ENCODE measurements at regions not wholly inside any gene's neighbourhood (a gene's known extent, or its start where the extent isn't known, plus 50 kb on each side); places are given as distances from the start of the nearest gene placed in this dataset.

DNA sequence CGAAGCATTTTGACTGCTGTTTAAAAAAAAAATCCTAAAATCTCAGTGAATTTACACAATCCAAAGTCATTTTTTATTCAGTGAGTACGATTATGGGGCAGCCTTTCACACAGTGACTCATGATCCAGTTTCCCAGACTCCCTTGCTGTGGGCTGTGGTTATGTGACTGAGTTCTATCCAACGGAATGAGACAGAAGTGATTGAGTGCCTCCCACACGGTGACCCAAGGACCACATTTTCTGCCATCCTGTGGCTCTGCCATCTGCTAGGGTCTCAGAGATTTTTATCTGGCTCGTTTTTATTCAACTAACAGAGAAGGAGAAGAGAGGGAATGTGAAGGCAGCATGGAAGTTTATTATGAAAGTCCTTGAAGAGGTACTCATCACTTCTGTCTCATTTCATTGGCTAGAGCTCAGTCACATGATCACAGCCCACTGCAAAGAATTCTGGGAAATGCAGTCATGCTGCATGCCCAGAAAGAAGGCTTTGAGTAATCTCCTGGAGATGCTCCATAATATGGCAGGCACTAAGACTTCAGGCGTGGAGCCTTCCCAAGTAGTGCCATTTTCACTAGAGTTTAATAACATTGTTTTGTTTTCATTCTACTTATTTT, 999.4 kb downstream of the UQCRFS1 start:
- CTCF ChIA-PET: no interaction called here
- no TSS peak for BruUV-seq (replicated peaks)

DNA sequence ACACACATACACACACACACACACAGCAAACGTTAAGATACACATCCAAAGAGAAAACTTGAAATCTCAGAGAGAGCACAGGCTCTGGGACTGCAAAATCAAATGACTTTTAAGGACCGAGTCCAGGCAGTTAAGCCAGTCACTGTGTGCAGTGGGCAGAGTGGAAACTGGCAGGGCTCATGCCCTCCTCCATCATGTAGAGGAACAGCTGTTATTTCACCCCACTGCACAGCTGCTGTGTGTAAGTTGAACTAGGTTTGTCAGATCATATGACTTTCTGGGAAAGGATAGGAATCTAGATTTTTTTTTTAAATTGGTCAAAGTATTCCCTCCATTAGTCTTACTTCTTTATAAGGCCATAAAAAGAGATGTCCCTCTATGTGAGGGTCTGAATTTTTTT, 1002.1 kb downstream of the UQCRFS1 start:
- H3K4me3 ChIP-seq: no peak overlapping the region
- BruUV-seq (replicated peaks): no TSS peak
- intact Hi-C loops (cut with micrococcal nuclease; ENCODE audit: unreplicated experiment): no loop called here
- no peaks in the 10 kb centered on the region for H4K20me1 ChIP-seq (ENCODE audit: insufficient read depth)
- TF ChIP-seq, protein P1, sequence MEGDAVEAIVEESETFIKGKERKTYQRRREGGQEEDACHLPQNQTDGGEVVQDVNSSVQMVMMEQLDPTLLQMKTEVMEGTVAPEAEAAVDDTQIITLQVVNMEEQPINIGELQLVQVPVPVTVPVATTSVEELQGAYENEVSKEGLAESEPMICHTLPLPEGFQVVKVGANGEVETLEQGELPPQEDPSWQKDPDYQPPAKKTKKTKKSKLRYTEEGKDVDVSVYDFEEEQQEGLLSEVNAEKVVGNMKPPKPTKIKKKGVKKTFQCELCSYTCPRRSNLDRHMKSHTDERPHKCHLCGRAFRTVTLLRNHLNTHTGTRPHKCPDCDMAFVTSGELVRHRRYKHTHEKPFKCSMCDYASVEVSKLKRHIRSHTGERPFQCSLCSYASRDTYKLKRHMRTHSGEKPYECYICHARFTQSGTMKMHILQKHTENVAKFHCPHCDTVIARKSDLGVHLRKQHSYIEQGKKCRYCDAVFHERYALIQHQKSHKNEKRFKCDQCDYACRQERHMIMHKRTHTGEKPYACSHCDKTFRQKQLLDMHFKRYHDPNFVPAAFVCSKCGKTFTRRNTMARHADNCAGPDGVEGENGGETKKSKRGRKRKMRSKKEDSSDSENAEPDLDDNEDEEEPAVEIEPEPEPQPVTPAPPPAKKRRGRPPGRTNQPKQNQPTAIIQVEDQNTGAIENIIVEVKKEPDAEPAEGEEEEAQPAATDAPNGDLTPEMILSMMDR (conservative IDR thresholded peaks at IDR 0.05): no peak
- no peak for TF ChIP-seq EZH2 (IDR thresholded peaks at IDR 0.05; ENCODE audit: low read depth)
- no peak overlapping the region for H3K27ac ChIP-seq
- CTCF ChIA-PET: no interaction called here
- no peaks in the 10 kb centered on the region for H3K9me3 ChIP-seq (ENCODE audit: insufficient read depth, low read depth)
- no peak overlapping the region for H3K4me2 ChIP-seq
- H3K36me3 ChIP-seq (ENCODE audit: low read depth): no peaks in the 10 kb centered on the region
- no peaks in the 10 kb centered on the region for H3K4me1 ChIP-seq (replicated peaks; ENCODE audit: insufficient read depth)
- no peaks in the 10 kb centered on the region for H3K79me2 ChIP-seq (ENCODE audit: low read depth)
- DNase-seq: no peak
- no peaks in the 10 kb centered on the region for H3K27me3 ChIP-seq (ENCODE audit: insufficient read depth, low read depth)
- H3F3A ChIP-seq (ENCODE audit: insufficient read depth, low read depth): no peaks in the 10 kb centered on the region
- H2AFZ ChIP-seq: no peak overlapping the region
- POLR2A ChIA-PET (ENCODE audit: unreplicated experiment): no interaction called here
- no peaks in the 10 kb centered on the region for H3K9me2 ChIP-seq (ENCODE audit: insufficient read depth)

More for the DNA sequence above, 999.4 kb downstream of the UQCRFS1 start:
- DNase-seq: no peak
- Histone ChIP-seq H3K27ac (no peak overlapping the region), H3K9me2 (ENCODE audit: insufficient read depth) (no peaks in the 10 kb centered on the region), H3F3A (ENCODE audit: insufficient read depth, low read depth) (no peaks in the 10 kb centered on the region), H4K20me1 (ENCODE audit: insufficient read depth) (no peaks in the 10 kb centered on the region), H3K36me3 (ENCODE audit: low read depth) (no peaks in the 10 kb centered on the region), H2AFZ (no peak overlapping the region), H3K4me2 (no peak overlapping the region), H3K9me3 (ENCODE audit: insufficient read depth, low read depth) (no peaks in the 10 kb centered on the region), H3K79me2 (ENCODE audit: low read depth) (no peaks in the 10 kb centered on the region), H3K4me3 (no peak overlapping the region), H3K4me1 (replicated peaks; ENCODE audit: insufficient read depth) (no peaks in the 10 kb centered on the region), H3K27me3 (ENCODE audit: insufficient read depth, low read depth) (no peaks in the 10 kb centered on the region; the same call in 1 of the 2 replicates)
- POLR2A ChIA-PET (ENCODE audit: unreplicated experiment): no interaction called here
- intact Hi-C loops (cut with micrococcal nuclease; ENCODE audit: unreplicated experiment): no loop called here
- TF ChIP-seq EZH2 (IDR thresholded peaks at IDR 0.05; ENCODE audit: low read depth): no peak
- TF ChIP-seq, protein P1 (conservative IDR thresholded peaks at IDR 0.05): no peak

DNA sequence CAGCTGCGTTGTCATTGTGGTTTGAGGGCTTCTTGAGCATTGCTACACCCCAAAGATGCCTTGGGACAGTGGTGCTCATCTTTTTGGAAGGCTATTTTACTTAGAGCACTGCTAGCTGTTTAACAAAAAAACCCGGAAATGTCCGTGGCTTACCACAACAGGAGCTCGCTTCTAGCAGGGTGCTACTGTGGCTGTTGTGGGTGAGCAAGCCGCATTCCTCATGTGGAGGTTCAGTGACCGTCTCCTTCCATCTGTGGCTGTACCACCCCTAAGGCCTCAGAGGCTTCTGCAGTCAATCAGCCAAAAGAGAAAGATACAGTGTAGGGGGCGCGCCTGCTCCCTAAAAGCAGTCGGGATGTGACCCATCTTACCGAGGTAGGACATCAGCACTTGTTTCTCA, 1004.2 kb downstream of the UQCRFS1 start:
- CTCF ChIA-PET: no interaction called here
- intact Hi-C loops (cut with micrococcal nuclease; ENCODE audit: unreplicated experiment): no loop called here
- Histone ChIP-seq H3K27ac (no peak overlapping the region), H3K4me1 (replicated peaks; ENCODE audit: insufficient read depth) (no peaks in the 10 kb centered on the region), H4K20me1 (ENCODE audit: insufficient read depth) (no peaks in the 10 kb centered on the region), H3K36me3 (ENCODE audit: low read depth) (no peaks in the 10 kb centered on the region), H2AFZ (no peak overlapping the region), H3K79me2 (ENCODE audit: low read depth) (no peaks in the 10 kb centered on the region), H3K4me2 (no peak overlapping the region), H3F3A (ENCODE audit: insufficient read depth, low read depth) (no peaks in the 10 kb centered on the region), H3K9me3 (ENCODE audit: insufficient read depth, low read depth) (no peaks in the 10 kb centered on the region), H3K4me3 (no peak overlapping the region), H3K9me2 (ENCODE audit: insufficient read depth) (no peaks in the 10 kb centered on the region), H3K27me3 (ENCODE audit: insufficient read depth, low read depth) (no peaks in the 10 kb centered on the region)
- no peak for DNase-seq
- TF ChIP-seq, protein P1 (conservative IDR thresholded peaks at IDR 0.05): no peak
- TF ChIP-seq EZH2 (IDR thresholded peaks at IDR 0.05; ENCODE audit: low read depth): no peak
- POLR2A ChIA-PET (ENCODE audit: unreplicated experiment): no interaction called here
- BruUV-seq (replicated peaks): no TSS peak

All from PC-9 (cell line).